ENCODE measurements at regions not wholly inside any gene's neighbourhood (a gene's known extent, or its start where the extent isn't known, plus 50 kb on each side); places are given as distances from the start of the nearest gene placed in this dataset.

GRCh38 chr3:62981962-62982361 lies 106.7 kb upstream of the CADPS start:
- no peak for DNase-seq (ENCODE audit: low read depth)

GRCh38 chr3:62982795-62983455 lies 107.7 kb upstream of the CADPS start:
- no peak for DNase-seq (ENCODE audit: low read depth)

DNA sequence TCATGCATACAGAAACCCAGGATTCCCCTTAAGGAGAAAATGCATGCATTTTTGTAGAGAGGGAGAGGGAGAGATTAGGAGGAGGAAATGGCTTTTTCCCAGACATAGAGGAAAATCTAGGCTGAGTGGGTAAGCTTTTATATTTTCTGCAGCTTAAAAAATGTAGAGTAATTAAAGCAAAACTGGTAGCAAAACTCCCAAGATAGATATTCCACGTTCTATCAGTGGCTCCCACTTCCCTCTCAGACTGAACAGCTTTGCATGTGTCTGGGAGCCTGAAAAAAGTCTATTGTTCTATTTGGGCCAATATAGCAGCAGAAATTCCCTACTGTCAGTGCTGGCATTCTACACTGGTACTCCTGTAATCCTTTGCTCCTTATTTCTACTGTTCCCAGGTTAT lies 110.8 kb upstream of the CADPS start:
- no peak for DNase-seq (ENCODE audit: low read depth)

- DNase-seq (ENCODE audit: low read depth), result no peak
Observed at GRCh38 chr3:62987721-62988120, 112.5 kb upstream of the CADPS start.

DNA sequence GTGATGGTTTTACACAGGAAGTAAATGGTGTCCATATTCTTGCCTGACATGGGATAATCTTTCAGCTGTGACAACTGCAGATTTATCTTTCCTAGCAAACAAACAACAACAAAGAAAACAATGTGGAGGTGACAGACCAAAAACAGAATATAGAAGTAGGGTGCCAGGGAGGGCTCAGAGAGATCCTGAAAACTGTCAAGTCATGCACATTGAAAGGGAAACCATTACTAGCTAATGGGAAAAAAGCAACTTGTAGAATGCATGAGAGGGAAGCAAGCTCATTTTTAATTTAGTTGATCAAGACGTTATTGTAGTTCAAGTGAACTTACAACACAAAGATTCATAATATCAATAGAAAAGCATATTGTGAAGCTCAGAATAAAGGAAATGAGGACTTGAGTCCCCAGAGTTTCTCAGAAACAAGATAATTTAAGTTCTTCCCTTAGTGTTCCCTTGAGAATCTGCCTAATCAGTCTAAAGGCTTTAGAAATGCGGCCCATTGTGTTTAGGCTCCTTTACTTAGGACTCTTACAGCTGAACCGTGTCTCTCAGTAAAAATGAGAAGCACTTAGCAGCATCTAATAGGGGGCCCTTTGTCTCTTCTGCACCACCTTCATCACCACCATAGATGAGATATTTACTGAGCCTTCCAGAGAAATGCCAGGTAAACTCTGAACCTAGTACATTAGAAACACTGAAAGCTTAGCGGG lies 115.6 kb upstream of the CADPS start:
- no peak for DNase-seq (ENCODE audit: low read depth)

- DNase-seq (ENCODE audit: low read depth), result no peak
Observed at GRCh38 chr3:62992520-62992919, 117.3 kb upstream of the CADPS start.

GRCh38 chr3:62995119-62995518 lies 119.9 kb upstream of the CADPS start:
- DNase-seq (ENCODE audit: low read depth), result no peak

- DNase-seq (ENCODE audit: low read depth), result no peak
Observed at GRCh38 chr3:62995530-62995929, 120.3 kb upstream of the CADPS start.

DNA sequence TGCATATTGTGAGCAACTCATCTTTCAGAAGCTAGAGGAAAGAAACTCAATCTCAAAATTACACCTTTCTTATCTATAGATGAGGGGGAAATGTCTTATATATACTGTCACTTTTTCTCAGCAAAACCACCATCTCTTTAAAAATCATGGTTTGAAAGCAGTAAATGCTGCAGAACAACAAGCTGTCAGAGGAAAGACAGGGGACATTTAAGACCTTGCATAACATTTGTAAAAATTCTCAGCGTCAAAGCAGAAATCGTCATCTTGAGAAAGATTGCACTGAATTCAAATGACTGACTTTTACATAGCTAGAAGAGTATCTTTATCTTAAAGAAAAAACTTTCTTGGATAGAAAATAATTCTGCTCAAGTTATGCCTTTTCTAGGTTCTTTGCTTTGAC lies 122.2 kb upstream of the CADPS start:
- no peak for DNase-seq (ENCODE audit: low read depth)

- DNase-seq (ENCODE audit: low read depth), result no peak
Observed at GRCh38 chr3:62999158-62999557, 123.9 kb upstream of the CADPS start.

- DNase-seq (ENCODE audit: low read depth), result no peak
Observed at GRCh38 chr3:62999791-63000190, 124.6 kb upstream of the CADPS start.

GRCh38 chr3:63004448-63004847 lies 129.2 kb upstream of the CADPS start:
- no peak for DNase-seq (ENCODE audit: low read depth)

DNA sequence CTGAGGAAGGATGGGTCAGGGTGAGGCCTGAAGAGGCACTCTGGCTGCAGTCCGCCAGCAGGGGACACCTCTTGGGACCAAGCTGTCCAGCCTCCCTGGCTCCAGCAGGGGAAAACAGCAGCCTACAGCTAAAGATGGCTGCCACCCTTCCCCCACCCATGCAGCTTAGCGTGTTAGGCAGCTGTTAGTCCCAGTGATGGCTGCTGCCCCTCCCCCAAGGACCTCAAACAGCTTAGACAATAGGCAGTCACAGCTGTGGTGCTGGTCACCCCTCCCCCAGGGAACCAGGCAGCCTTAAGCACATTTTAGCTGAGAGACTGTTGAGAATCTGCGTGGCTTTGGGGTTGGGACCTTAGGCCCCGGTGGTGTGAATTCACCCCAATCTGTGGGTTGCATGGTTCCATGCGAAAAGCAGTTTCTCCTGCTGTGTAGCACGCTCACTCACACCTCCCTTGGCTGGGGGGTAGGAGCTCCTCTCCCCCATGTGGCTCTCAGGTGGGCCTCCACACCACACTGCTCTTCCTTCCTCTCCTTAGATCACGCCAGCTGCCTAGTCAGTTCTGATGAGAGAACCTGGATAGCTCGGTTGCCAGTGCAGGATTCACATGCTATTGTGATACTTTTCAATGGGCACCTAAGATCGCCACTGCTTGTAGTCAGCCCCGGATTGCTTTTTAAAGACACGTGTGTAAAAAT lies 140.5 kb upstream of the CADPS start:
- DNase-seq (ENCODE audit: low read depth), result no peak

DNA sequence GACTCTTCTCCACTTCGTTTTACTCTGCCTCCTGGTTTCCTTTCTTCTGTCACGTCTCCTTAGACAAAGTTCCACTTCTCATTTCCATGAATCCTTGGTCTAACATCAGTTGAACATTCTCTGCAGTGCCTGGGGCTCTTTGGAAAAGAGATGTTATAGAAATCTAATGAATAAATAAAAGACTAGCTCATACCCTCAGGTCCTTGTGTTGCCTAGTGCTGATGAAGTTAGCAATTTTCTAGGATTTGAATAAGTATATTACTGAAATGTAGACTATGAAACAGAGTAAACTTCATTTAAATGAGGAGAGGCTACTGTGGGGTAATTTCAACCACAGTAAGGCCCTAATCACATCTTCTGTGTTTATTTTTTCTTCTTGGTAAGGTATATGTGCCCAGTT lies 146.9 kb upstream of the CADPS start:
- DNase-seq (ENCODE audit: low read depth), result no peak

DNA sequence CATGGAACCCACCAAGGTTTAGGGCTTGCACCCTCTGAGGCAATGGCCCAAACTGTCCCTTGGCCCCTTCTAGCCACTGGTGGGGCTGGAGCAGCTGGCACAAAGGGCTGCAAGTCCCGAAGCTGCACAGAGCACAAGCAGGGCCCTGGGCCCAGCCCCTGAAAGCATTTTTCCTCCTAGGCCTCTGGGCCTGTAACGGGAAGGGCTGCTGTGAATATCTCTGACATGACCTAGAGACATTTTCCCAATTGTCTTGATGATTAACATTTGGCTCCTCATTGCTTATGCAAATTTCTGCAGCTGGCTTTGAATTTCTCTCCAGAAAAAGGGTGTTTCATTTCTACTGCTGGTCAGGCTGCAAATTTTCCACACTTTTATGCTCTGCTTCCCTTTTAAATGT lies 151.5 kb upstream of the CADPS start:
- no peak for DNase-seq (ENCODE audit: low read depth)

DNA sequence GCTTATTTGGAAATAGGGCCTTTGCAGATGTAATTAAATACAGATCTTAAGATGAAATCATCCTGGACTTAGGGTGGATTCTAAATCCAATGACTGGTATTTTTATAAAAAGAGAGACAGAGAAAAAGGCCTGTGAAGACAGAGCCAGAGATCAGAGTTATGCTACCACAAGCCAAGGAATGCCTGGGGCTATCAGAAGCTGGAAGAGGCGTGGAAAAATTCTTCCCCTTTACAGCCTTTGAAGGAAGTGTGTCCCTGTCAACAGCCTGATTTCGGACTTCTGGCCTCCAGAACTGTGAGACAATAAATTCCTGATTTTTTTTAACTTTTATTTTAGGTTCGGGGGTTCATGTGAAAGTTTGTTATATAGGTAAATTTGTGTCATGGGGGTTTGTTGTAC lies 154.1 kb upstream of the CADPS start:
- DNase-seq (ENCODE audit: low read depth), result peak; percentile 49

DNA sequence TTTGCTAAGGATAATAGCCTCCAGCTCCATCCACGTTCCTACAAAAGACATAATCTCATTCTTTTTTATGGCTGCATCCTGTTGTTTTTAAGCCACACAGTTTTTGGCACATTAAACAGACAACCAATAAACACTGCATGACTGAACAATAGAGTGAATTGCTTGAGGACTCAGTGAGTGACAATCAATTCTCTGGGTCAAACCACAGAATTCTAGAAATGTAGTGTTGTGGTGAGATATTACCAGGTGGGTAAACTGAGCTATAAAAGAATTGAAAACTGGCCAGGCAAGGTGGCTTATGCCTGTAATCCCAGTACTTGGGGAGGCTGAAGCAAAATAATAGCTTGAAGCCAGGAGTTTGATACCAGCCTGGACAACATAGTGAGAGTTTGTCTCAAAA lies 154.7 kb upstream of the CADPS start:
- no peak for DNase-seq (ENCODE audit: low read depth)

DNA sequence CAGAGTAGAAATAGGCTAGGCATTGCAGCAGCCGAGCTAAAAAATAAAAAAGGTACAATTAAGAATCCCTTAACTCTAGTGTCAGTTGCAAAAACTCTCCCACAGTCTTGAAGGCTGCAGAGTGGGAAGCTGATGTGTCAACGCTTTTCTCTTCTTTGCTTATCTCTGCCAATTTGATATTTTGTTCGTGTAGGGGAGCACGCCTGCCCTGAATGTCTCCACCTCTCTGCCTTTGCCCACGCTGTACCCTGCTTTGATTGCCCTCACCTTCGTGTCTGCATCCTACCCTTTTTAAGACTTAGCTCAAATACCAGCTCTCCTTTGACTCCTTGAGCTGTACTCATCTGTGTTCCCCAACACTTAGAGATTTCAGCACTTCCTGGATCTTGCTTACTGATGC lies 155.4 kb upstream of the CADPS start:
- DNase-seq (ENCODE audit: low read depth), result no peak

DNA sequence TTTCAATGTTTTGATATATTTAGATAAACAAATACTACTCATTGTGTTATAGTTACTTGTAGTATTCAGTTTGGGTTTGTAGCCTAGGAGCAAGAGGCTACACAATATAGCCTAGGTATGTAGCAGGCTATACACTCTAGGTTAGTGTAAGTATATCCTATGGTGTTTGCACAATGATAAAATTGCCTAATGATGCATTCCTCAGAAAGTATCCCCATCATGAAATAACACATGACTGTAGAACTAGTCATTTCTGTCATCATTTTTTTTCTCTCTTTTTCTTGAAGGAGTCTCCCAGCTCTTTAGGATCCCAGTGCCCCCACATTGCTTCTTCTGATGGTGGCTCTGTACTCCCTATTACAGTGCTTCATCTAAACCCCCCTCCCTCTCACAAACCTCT lies 157.7 kb upstream of the CADPS start:
- DNase-seq (ENCODE audit: low read depth), result no peak

DNA sequence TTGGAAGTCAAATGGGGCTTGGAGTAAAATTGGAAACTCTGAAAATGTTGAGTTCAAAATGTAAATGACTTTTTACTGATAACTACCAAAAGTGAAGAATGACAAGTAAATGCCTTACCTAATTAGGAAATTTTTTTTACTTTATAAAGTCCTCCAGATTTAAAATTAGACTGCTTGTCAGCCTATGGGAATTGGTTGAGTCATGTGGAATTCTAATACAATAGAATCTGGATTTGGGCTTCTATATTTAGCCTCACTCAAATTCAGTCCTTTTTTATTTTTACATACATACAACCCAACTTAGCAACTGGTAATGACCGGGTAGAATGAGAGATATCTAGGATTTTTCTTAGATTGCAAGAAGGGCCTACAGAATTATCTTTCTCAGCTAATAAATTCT lies 158.9 kb upstream of the CADPS start:
- DNase-seq (ENCODE audit: low read depth), result no peak

DNA sequence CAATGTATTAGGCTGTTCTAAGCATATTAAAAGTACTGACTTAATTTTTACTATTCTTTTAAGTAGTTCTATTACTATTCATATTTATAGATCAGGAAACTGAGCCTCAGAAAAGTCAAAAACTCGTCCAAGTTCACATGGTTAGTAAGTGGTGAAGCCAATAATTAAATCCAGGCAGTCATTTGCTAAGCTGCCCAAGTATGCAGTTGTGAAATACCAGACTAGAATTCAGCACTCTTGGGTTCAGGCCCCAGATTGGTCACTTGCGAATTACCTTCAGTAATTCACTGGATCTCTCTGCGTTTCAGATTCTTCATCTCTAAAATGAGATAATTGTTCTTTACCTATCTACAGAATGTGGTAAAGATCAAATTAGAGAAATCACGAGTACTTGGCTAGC lies 161.9 kb upstream of the CADPS start:
- no peak for DNase-seq (ENCODE audit: low read depth)

DNA sequence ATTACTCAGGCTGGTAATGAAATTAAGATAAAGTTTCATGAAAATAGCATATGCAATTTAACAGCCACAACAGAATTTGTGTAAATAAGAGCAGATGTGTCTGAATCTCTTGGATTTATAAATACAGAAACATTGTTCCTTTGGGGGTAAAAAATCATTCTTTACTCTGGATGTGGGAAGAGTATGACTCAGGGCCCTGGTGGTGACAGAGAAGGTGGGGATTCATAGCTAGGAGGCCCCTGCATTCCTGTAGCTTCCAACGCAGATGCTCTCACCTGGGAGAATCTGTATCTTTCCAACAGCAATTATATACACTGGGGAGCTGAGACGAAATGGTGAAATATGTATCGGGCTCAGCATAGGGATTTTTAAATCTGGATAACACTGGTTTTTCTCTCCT lies 167.6 kb upstream of the CADPS start:
- DNase-seq (ENCODE audit: low read depth), result no peak

DNA sequence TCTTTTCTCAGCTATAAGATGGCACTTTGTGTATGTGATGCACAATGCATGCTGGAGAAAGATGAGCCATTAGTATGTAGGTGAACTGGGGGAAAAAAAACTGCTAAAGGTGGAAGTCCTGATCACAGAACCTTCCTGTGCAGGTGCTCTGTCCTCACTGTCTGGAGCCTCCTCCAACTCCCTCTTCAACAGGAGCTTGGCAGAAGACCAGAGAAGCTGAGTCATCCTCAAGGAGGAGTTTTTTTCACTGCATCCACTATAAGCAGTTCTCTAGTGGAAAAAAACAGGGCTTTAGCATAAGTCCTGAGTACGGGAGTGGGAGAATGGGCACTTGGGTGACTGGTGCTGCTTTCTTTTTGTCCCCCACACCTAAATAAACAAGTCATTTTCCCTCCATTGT lies 168.4 kb upstream of the CADPS start:
- DNase-seq (ENCODE audit: low read depth), result peak; percentile 65
